Gastroesophageal sphincter (tissue), 3 donors: ENCODE measurements at regions not wholly inside any gene's neighbourhood (a gene's known extent, or its start where the extent isn't known, plus 50 kb on each side); places are given as distances from the start of the nearest gene placed in this dataset.

Experiments used
- EP300 ChIP-seq: sonication (generic); formaldehyde crosslinking; IDR thresholded peaks from one replicate; pipeline ENCODE4 v1.6.1; 2017; ENCODE audit warnings: antibody characterized with exemption, mild to moderate bottlenecking
- POLR2A ChIP-seq, 2 donors: fragments of 450-650 bp; IDR thresholded peaks; one replicate each; pipeline ENCODE4 v1.6.1; 2017; ENCODE audit warnings: antibody characterized with exemption in 2 of 2, mild to moderate bottlenecking in 2 of 2, moderate library complexity in 1 of 2
- POLR2AphosphoS5 ChIP-seq: sonication (generic); formaldehyde crosslinking; IDR thresholded peaks from one replicate; pipeline ENCODE4 v1.6.1; 2017; ENCODE audit warnings: antibody characterized with exemption
- TF ChIP-seq, protein P1 (sequence below), 4 experiments: fragments of 200-600 bp in 2 of 4; fragments of 450-650 bp in 2 of 4; sonication (generic) in 1 of 4; IDR thresholded peaks; one replicate each; pipeline ENCODE4 v1.5.1; 2017 to 2019; ENCODE audit warnings: antibody characterized with exemption in 4 of 4, mild to moderate bottlenecking in 2 of 4, moderate library complexity in 2 of 4

DNA sequence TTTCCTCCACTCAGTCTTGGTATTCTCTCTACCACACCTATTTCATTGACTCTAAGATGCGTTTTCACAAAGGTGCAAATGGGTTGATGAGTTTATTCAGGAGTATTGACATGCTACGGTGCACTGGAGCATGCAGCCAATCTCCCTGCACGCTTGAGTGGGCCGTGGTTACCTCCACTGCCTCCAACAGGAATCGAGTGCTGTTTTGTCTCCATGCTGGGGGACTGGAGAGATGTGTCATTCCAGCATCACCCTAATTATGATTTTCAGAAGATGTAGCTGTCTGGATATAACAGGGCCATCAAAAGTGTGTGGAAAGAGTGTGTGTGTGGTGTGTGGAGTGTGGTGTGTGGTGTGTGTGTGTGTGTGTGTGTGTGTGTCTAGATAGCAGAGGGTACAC lies 351.6 kb upstream of the ZFHX3 start:
- TF ChIP-seq, protein P1, sequence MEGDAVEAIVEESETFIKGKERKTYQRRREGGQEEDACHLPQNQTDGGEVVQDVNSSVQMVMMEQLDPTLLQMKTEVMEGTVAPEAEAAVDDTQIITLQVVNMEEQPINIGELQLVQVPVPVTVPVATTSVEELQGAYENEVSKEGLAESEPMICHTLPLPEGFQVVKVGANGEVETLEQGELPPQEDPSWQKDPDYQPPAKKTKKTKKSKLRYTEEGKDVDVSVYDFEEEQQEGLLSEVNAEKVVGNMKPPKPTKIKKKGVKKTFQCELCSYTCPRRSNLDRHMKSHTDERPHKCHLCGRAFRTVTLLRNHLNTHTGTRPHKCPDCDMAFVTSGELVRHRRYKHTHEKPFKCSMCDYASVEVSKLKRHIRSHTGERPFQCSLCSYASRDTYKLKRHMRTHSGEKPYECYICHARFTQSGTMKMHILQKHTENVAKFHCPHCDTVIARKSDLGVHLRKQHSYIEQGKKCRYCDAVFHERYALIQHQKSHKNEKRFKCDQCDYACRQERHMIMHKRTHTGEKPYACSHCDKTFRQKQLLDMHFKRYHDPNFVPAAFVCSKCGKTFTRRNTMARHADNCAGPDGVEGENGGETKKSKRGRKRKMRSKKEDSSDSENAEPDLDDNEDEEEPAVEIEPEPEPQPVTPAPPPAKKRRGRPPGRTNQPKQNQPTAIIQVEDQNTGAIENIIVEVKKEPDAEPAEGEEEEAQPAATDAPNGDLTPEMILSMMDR (IDR thresholded peaks at IDR 0.05) = no peak
- TF ChIP-seq EP300 = no peak
- TF ChIP-seq POLR2A (IDR thresholded peaks at IDR 0.05) = no peak
- no peak for TF ChIP-seq POLR2AphosphoS5
